Neural cell (in vitro differentiated cells): ENCODE measurements at regions not wholly inside any gene's neighbourhood (a gene's known extent, or its start where the extent isn't known, plus 50 kb on each side); places are given as distances from the start of the nearest gene placed in this dataset.
"Not testable (repeated sequence)": the region's sequence is repeated elsewhere in the genome, so short reads cannot be mapped to it uniquely, and the experiment has no call there.

ENCODE experiments used
- H2AFZ ChIP-seq: fragments of 200-600, 300-800 bp; sonication (generic), shearing (Covaris generic); 2 replicates; pipeline ENCODE4 v1.6.0; 2014; ENCODE audit warnings: low read depth, mild to moderate bottlenecking, antibody characterized with exemption, low read length, moderate library complexity
- H3F3A ChIP-seq: fragments of 200-600 bp; shearing (Covaris generic); 2 replicates; pipeline ENCODE4 v1.6.1; 2016; ENCODE audit warnings: mild to moderate bottlenecking, moderate library complexity, mixed read lengths, antibody characterized with exemption, low read length; ENCODE audit not compliant: insufficient read depth, poor library complexity, severe bottlenecking
- H3K27ac ChIP-seq: fragments of 200-600, 300-800 bp; sonication (generic), shearing (Covaris generic); 2 replicates; pipeline ENCODE4 v1.5.1; 2014; ENCODE audit warnings: mild to moderate bottlenecking, low read length, moderate library complexity
- H3K27me3 ChIP-seq: fragments of 300-800, 200-600 bp; sonication (generic), shearing (Covaris generic); 2 replicates; pipeline ENCODE4 v1.6.0; 2014; ENCODE audit warnings: mild to moderate bottlenecking, low read depth, low read length, moderate library complexity; ENCODE audit not compliant: insufficient read depth
- H3K36me3 ChIP-seq: fragments of 300-800, 200-600 bp; sonication (generic), shearing (Covaris generic); 2 replicates; pipeline ENCODE4 v1.5.1; 2014; ENCODE audit warnings: mild to moderate bottlenecking, antibody characterized with exemption, low read length, moderate library complexity; ENCODE audit not compliant: insufficient read depth
- H3K4me2 ChIP-seq: fragments of 300-800, 200-600 bp; sonication (generic), shearing (Covaris generic); 2 replicates; pipeline ENCODE4 v1.6.0; 2014; ENCODE audit warnings: mild to moderate bottlenecking, low read length
- H3K4me3 ChIP-seq: fragments of 300-800, 200-600 bp; sonication (generic), shearing (Covaris generic); 2 replicates; pipeline ENCODE4 v1.5.1; 2014; ENCODE audit warnings: mild to moderate bottlenecking, low read length, moderate library complexity
- H3K79me2 ChIP-seq: fragments of 200-600 bp; shearing (Covaris generic); replicated peaks from 2 replicates; pipeline ENCODE4 v1.6.0; 2014; ENCODE audit warnings: mild to moderate bottlenecking, low read length, moderate library complexity; ENCODE audit not compliant: insufficient read depth
- H3K9ac ChIP-seq: fragments of 300-800, 200-600 bp; sonication (generic), shearing (Covaris generic); 2 replicates; pipeline ENCODE4 v1.6.1; 2016; ENCODE audit warnings: mild to moderate bottlenecking, low read length, mixed read lengths
- H3K9me2 ChIP-seq: fragments of 200-600 bp; shearing (Covaris generic); 2 replicates; pipeline ENCODE4 v1.6.1; 2016; ENCODE audit warnings: mild to moderate bottlenecking, low read length, mixed read lengths; ENCODE audit not compliant: insufficient read depth
- H3K9me3 ChIP-seq: fragments of 200-600, 300-800 bp; sonication (generic), shearing (Covaris generic); 2 replicates; pipeline ENCODE4 v1.6.1; 2016; ENCODE audit warnings: mild to moderate bottlenecking, mixed run types, low read length, moderate library complexity, mixed read lengths
- H4K20me1 ChIP-seq: fragments of 200-600 bp; shearing (Covaris generic); 2 replicates; pipeline ENCODE4 v1.6.1; 2016; ENCODE audit warnings: mild to moderate bottlenecking, mixed run types; ENCODE audit not compliant: insufficient read depth
- EP300 ChIP-seq: fragments of 450-650 bp; conservative IDR thresholded peaks from 2 replicates; pipeline ENCODE4 v1.6.1; 2014; ENCODE audit warnings: antibody characterized with exemption, mild to moderate bottlenecking, moderate library complexity; ENCODE audit not compliant: poor library complexity, severe bottlenecking
- EZH2 ChIP-seq: fragments of 200-600, 300-800 bp; shearing (Covaris generic), sonication (generic); IDR thresholded peaks from 2 replicates; pipeline ENCODE4 v1.6.1; 2014; ENCODE audit warnings: antibody characterized with exemption, low read length, borderline replicate concordance, mild to moderate bottlenecking; ENCODE audit not compliant: insufficient read depth, poor library complexity, severe bottlenecking
- MXI1 ChIP-seq: fragments of 450-650 bp; conservative IDR thresholded peaks from 2 replicates; pipeline ENCODE4 v1.6.1; 2014; ENCODE audit warnings: antibody characterized with exemption, mild to moderate bottlenecking; ENCODE audit not compliant: poor library complexity, severe bottlenecking
- POLR2AphosphoS5 ChIP-seq: IDR thresholded peaks from 2 replicates; pipeline ENCODE4 v1.6.1; 2012
- RAD21 ChIP-seq: fragments of 450-650 bp; conservative IDR thresholded peaks from 2 replicates; pipeline ENCODE4 v1.6.1; 2014; ENCODE audit warnings: antibody characterized with exemption, mild to moderate bottlenecking, moderate library complexity
- SMC3 ChIP-seq: fragments of 450-650 bp; conservative IDR thresholded peaks from 2 replicates; pipeline ENCODE4 v1.6.1; 2014; ENCODE audit warnings: antibody characterized with exemption, mild to moderate bottlenecking, moderate library complexity; ENCODE audit not compliant: poor library complexity
- TAF1 ChIP-seq: IDR thresholded peaks from 2 replicates; pipeline ENCODE4 v1.6.1; 2012; ENCODE audit warnings: low read depth
- TF ChIP-seq, protein P1 (sequence below): fragments of 450-650 bp; IDR thresholded peaks from 2 replicates; pipeline ENCODE4 v1.5.1; 2014; ENCODE audit warnings: antibody characterized with exemption, mild to moderate bottlenecking, moderate library complexity; ENCODE audit not compliant: poor library complexity, severe bottlenecking
- TF ChIP-seq, protein P2 (sequence below): IDR thresholded peaks from 2 replicates; pipeline ENCODE4 v1.6.1; 2012; ENCODE audit warnings: borderline replicate concordance

DNA sequence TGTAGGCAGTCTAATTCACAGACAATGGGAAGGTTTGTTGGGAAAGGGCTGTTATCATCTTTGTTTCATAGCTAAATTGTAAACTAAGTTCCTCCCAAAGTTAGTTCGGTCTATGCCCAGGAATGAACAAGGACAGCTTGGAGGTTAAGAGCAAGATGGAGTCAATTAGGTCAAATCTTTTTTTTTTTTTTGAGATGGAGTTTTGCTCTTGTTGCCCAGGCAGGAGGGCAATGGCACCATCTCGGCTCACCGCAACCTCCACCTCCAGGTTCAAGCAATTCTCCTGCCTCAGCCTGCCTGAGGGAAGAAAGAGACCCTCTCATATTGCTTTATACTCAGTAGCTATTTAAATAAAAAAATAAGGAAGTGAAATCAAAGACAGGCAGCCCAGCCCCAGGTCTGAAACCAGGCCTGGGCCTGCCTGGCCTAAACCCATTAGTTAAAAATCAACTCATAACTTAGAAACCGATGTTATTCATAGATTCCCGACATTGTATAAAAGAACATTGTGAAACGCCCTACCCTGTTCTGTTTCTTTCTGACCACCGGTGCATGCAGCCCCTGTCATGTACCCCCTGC is 297.4 kb upstream of the SGCG start:
- Histone ChIP-seq H2AFZ (no peak overlapping the region), H3K27ac (no peak overlapping the region), H3K4me3 (no peak overlapping the region)

DNA sequence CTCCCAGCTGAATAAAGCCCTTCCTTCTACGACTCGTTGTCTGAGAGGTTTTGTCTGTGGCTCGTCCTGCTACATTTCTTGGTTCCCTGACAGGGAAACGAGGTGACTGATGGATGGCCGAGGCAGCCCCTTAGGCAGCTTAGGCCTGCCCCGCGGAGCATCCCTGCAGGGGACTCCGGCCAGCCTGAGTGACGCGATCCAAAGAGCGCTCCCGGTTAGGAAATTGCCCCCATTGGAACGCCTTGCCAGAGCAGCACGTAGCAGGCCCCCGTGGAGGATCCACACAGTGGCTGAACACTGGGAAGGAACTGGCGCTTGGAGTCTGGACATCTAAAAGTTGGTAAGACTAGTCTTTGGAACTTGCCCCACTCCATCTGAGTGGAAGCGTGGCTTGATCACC is 296.8 kb upstream of the SGCG start:
- no peaks in the 10 kb centered on the region for H3K27me3 ChIP-seq
- no peaks in the 10 kb centered on the region for H3K36me3 ChIP-seq
- H3F3A ChIP-seq = no peaks in the 10 kb centered on the region
- no peak overlapping the region for H3K4me2 ChIP-seq
- H3K9me2 ChIP-seq = no peaks in the 10 kb centered on the region
- H4K20me1 ChIP-seq = no peaks in the 10 kb centered on the region
- H3K27ac ChIP-seq = no peak overlapping the region
- TF ChIP-seq SMC3 (no peak), POLR2AphosphoS5 (no peak), TAF1 (no peak), MXI1 (no peak), EP300 (no peak), RAD21 (no peak), EZH2 (no peak)
- TF ChIP-seq, protein P1, sequence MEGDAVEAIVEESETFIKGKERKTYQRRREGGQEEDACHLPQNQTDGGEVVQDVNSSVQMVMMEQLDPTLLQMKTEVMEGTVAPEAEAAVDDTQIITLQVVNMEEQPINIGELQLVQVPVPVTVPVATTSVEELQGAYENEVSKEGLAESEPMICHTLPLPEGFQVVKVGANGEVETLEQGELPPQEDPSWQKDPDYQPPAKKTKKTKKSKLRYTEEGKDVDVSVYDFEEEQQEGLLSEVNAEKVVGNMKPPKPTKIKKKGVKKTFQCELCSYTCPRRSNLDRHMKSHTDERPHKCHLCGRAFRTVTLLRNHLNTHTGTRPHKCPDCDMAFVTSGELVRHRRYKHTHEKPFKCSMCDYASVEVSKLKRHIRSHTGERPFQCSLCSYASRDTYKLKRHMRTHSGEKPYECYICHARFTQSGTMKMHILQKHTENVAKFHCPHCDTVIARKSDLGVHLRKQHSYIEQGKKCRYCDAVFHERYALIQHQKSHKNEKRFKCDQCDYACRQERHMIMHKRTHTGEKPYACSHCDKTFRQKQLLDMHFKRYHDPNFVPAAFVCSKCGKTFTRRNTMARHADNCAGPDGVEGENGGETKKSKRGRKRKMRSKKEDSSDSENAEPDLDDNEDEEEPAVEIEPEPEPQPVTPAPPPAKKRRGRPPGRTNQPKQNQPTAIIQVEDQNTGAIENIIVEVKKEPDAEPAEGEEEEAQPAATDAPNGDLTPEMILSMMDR = no peak
- TF ChIP-seq, protein P2, sequence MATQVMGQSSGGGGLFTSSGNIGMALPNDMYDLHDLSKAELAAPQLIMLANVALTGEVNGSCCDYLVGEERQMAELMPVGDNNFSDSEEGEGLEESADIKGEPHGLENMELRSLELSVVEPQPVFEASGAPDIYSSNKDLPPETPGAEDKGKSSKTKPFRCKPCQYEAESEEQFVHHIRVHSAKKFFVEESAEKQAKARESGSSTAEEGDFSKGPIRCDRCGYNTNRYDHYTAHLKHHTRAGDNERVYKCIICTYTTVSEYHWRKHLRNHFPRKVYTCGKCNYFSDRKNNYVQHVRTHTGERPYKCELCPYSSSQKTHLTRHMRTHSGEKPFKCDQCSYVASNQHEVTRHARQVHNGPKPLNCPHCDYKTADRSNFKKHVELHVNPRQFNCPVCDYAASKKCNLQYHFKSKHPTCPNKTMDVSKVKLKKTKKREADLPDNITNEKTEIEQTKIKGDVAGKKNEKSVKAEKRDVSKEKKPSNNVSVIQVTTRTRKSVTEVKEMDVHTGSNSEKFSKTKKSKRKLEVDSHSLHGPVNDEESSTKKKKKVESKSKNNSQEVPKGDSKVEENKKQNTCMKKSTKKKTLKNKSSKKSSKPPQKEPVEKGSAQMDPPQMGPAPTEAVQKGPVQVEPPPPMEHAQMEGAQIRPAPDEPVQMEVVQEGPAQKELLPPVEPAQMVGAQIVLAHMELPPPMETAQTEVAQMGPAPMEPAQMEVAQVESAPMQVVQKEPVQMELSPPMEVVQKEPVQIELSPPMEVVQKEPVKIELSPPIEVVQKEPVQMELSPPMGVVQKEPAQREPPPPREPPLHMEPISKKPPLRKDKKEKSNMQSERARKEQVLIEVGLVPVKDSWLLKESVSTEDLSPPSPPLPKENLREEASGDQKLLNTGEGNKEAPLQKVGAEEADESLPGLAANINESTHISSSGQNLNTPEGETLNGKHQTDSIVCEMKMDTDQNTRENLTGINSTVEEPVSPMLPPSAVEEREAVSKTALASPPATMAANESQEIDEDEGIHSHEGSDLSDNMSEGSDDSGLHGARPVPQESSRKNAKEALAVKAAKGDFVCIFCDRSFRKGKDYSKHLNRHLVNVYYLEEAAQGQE = no peak
- no peak overlapping the region for H3K9ac ChIP-seq
- no peak overlapping the region for H2AFZ ChIP-seq
- no peaks in the 10 kb centered on the region for H3K9me3 ChIP-seq
- H3K79me2 ChIP-seq = no peaks in the 10 kb centered on the region
- H3K4me3 ChIP-seq = no peak overlapping the region

More for the DNA sequence above, 297.4 kb upstream of the SGCG start:
- H4K20me1 ChIP-seq = no peaks in the 10 kb centered on the region
- H3K9me3 ChIP-seq = no peaks in the 10 kb centered on the region
- no peaks in the 10 kb centered on the region for H3K27me3 ChIP-seq
- H3K9ac ChIP-seq = no peak overlapping the region
- H3F3A ChIP-seq = no peaks in the 10 kb centered on the region
- no peaks in the 10 kb centered on the region for H3K36me3 ChIP-seq
- H3K9me2 ChIP-seq = no peaks in the 10 kb centered on the region
- no peaks in the 10 kb centered on the region for H3K79me2 ChIP-seq
- H3K4me2 ChIP-seq = no peak overlapping the region
- TF ChIP-seq POLR2AphosphoS5 (no peak), EP300 (no peak), RAD21 (no peak), EZH2 (no peak), MXI1 (no peak), SMC3 (no peak), TAF1 (no peak)
- TF ChIP-seq, protein P1 = no peak
- TF ChIP-seq, protein P2 = no peak

DNA sequence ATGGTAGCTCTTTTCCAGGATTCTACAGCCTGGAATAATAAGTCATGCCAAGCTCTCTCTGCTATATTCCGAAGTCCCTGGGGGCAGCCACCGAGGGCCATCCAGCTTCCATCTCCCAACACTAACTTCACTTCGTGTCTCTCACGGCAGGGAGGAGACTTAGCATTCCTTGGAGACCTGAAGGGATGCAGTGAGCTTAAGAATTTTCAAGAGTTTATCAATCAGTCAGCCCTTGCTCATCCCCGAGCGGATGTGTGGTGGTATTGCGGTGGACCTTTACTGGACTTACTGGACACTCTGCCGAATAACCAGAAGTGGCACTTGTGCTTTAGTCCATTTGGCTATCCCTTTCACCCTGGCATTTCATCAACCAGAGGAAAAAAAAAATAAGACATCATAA is 294.7 kb upstream of the SGCG start:
- not testable (repeated sequence) for H4K20me1 ChIP-seq, H3K79me2 ChIP-seq, H3F3A ChIP-seq, H3K27me3 ChIP-seq, H3K9me3 ChIP-seq, H3K9ac ChIP-seq, H3K36me3 ChIP-seq, H3K4me3 ChIP-seq, H2AFZ ChIP-seq, H3K4me2 ChIP-seq, H3K9me2 ChIP-seq, H3K27ac ChIP-seq
